ENCODE measurements at regions not wholly inside any gene's neighbourhood (a gene's known extent, or its start where the extent isn't known, plus 50 kb on each side); places are given as distances from the start of the nearest gene placed in this dataset.

DNA sequence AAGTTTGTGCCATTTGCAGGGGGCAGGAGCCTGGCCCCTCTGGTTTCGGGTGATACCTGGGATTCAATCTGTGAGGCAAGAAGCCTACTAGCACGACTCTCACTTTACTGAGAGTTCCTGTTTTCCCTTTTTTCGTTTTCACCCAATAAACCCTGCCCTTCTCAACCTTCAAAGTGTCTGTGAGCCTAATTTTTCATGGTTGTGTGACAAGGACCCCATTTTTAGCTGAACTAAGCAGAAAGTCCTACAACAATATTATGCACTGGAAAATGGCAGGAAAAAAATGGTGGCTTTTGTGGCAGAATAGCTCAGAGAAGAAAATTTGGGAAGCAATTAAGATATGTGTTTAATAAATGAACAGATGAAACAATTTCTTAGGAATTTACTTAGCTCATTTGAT is 432.1 kb downstream of the C12orf50 start:
- Histone ChIP-seq H3K27ac (ENCODE audit: extremely low read depth, low read depth, low read length) (no peak overlapping the region), H3K4me1 (ENCODE audit: control insufficient read depth, insufficient read depth, low read length) (no peaks in the 10 kb centered on the region), H3K4me3 (ENCODE audit: low read depth, low read length) (no peak overlapping the region), H3K9me3 (ENCODE audit: control insufficient read depth, insufficient read depth, low read depth, low read length) (no peaks in the 10 kb centered on the region), H3K36me3 (ENCODE audit: control insufficient read depth in 2 of 2, insufficient read depth in 1 of 2, low read length in 2 of 2) (no peaks in the 10 kb centered on the region)
- CTCF ChIA-PET, result no interaction called here
- TF ChIP-seq ZBTB1 (tag by site-specific recombination; IDR thresholded peaks at IDR 0.05) (no peak), BCL11B (tag by site-specific recombination; IDR thresholded peaks at IDR 0.05; ENCODE audit: low read depth) (no peak), ZNF585B (tag by site-specific recombination; IDR thresholded peaks at IDR 0.05) (no peak), RBAK (tag by site-specific recombination; IDR thresholded peaks at IDR 0.05) (no peak)
- TF ChIP-seq, protein P1, sequence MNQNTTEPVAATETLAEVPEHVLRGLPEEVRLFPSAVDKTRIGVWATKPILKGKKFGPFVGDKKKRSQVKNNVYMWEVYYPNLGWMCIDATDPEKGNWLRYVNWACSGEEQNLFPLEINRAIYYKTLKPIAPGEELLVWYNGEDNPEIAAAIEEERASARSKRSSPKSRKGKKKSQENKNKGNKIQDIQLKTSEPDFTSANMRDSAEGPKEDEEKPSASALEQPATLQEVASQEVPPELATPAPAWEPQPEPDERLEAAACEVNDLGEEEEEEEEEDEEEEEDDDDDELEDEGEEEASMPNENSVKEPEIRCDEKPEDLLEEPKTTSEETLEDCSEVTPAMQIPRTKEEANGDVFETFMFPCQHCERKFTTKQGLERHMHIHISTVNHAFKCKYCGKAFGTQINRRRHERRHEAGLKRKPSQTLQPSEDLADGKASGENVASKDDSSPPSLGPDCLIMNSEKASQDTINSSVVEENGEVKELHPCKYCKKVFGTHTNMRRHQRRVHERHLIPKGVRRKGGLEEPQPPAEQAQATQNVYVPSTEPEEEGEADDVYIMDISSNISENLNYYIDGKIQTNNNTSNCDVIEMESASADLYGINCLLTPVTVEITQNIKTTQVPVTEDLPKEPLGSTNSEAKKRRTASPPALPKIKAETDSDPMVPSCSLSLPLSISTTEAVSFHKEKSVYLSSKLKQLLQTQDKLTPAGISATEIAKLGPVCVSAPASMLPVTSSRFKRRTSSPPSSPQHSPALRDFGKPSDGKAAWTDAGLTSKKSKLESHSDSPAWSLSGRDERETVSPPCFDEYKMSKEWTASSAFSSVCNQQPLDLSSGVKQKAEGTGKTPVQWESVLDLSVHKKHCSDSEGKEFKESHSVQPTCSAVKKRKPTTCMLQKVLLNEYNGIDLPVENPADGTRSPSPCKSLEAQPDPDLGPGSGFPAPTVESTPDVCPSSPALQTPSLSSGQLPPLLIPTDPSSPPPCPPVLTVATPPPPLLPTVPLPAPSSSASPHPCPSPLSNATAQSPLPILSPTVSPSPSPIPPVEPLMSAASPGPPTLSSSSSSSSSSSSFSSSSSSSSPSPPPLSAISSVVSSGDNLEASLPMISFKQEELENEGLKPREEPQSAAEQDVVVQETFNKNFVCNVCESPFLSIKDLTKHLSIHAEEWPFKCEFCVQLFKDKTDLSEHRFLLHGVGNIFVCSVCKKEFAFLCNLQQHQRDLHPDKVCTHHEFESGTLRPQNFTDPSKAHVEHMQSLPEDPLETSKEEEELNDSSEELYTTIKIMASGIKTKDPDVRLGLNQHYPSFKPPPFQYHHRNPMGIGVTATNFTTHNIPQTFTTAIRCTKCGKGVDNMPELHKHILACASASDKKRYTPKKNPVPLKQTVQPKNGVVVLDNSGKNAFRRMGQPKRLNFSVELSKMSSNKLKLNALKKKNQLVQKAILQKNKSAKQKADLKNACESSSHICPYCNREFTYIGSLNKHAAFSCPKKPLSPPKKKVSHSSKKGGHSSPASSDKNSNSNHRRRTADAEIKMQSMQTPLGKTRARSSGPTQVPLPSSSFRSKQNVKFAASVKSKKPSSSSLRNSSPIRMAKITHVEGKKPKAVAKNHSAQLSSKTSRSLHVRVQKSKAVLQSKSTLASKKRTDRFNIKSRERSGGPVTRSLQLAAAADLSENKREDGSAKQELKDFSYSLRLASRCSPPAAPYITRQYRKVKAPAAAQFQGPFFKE (tag by site-specific recombination; IDR thresholded peaks at IDR 0.05; ENCODE audit: borderline replicate concordance), result no peak
- POLR2A ChIA-PET, result no interaction called here

- POLR2A ChIA-PET, result no interaction called here
- Histone ChIP-seq H3K9me3 (ENCODE audit: control insufficient read depth, insufficient read depth, low read depth, low read length) (no peaks in the 10 kb centered on the region), H3K4me1 (ENCODE audit: control insufficient read depth, insufficient read depth, low read length) (no peaks in the 10 kb centered on the region), H3K36me3 (ENCODE audit: control insufficient read depth in 2 of 2, insufficient read depth in 1 of 2, low read length in 2 of 2) (no peaks in the 10 kb centered on the region), H3K4me3 (ENCODE audit: low read depth, low read length) (no peak overlapping the region), H3K27ac (ENCODE audit: extremely low read depth, low read depth, low read length) (no peak overlapping the region)
- TF ChIP-seq ZNF830 (tag by site-specific recombination; IDR thresholded peaks at IDR 0.05; ENCODE audit: low read depth), result no peak
- no peak for TF ChIP-seq ZNF248 (tag by site-specific recombination; IDR thresholded peaks at IDR 0.05)
- TF ChIP-seq KLF16 (tag by site-specific recombination; IDR thresholded peaks at IDR 0.05), result no peak
- TF ChIP-seq ZNF341 (tag by site-specific recombination; IDR thresholded peaks at IDR 0.05; ENCODE audit: low read depth), result no peak
- TF ChIP-seq ZNF555 (tag by site-specific recombination; conservative IDR thresholded peaks at IDR 0.05), result no peak
- no peak for TF ChIP-seq ZBTB26 (tag by site-specific recombination; optimal IDR thresholded peaks at IDR 0.05)
- TF ChIP-seq YY1 (tag by site-specific recombination; IDR thresholded peaks at IDR 0.05), result no peak
- no peak for TF ChIP-seq EGR2 (tag by site-specific recombination; IDR thresholded peaks at IDR 0.05; ENCODE audit: low read depth)
- no peak for TF ChIP-seq ZNF155 (tag by site-specific recombination; IDR thresholded peaks at IDR 0.05)
- TF ChIP-seq ZNF18 (tag by site-specific recombination; IDR thresholded peaks at IDR 0.05), result no peak
- TF ChIP-seq ZNF416 (tag by site-specific recombination; IDR thresholded peaks at IDR 0.05), result no peak
- TF ChIP-seq GFI1B (tag by site-specific recombination; IDR thresholded peaks at IDR 0.05), result no peak
- CTCF ChIA-PET, result no interaction called here
Observed at GRCh38 chr12:87596636-87597035, 432.6 kb downstream of the C12orf50 start.
